ENCODE measurements at regions not wholly inside any gene's neighbourhood (a gene's known extent, or its start where the extent isn't known, plus 50 kb on each side); places are given as distances from the start of the nearest gene placed in this dataset.

DNA sequence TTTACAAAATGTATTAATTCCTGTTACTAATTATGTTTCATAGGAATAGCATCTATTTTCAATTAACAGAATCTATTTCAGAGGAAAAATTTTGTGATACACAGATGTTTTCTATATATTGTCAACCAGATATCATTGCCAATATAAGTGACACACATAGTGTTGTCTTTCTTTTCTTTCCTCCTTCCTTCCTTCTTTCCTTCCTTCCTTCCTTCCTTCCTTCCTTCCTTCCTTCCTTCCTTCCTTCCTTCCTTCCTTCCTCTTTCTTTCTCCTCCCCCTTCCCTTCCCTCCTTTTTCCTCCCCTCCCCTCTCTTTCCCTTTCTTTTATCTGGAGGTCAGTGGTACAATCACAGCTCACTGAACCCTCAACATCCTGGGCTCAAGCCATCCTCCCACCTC lies 146.5 kb upstream of the DSEL start:
- H3K4me3 Mint-ChIP-seq (ENCODE audit: low read depth), result no peak overlapping the region
- H3K4me1 Mint-ChIP-seq (ENCODE audit: low read depth), result no peaks in the 10 kb centered on the region
- H3K36me3 Mint-ChIP-seq (ENCODE audit: low read depth), result no peaks in the 10 kb centered on the region
- H3K9me3 Mint-ChIP-seq, result no peaks in the 10 kb centered on the region
- H3K27ac Mint-ChIP-seq, result no peak overlapping the region
- DNase-seq (ENCODE audit: low spot score), result no peak
- intact Hi-C loops (cut with micrococcal nuclease), result no loop called here
- H3K27me3 Mint-ChIP-seq (ENCODE audit: low read depth), result no peaks in the 10 kb centered on the region

GRCh38 chr18:67661555-67661954 lies 145.0 kb upstream of the DSEL start:
- Mint-ChIP-seq H3K9me3 (no peaks in the 10 kb centered on the region), H3K27me3 (ENCODE audit: low read depth) (no peaks in the 10 kb centered on the region), H3K4me3 (ENCODE audit: low read depth) (no peak overlapping the region), H3K27ac (no peak overlapping the region), H3K4me1 (ENCODE audit: low read depth) (no peaks in the 10 kb centered on the region), H3K36me3 (ENCODE audit: low read depth) (no peaks in the 10 kb centered on the region)
- intact Hi-C loops (cut with micrococcal nuclease), result no loop called here
- DNase-seq (ENCODE audit: low spot score), result no peak

- Mint-ChIP-seq H3K4me3 (ENCODE audit: low read depth) (no peak overlapping the region), H3K27ac (no peak overlapping the region)
- intact Hi-C loops (cut with micrococcal nuclease), result no loop called here
These were observed 137.6 kb upstream of the DSEL start for GRCh38 chr18:67654101-67654500.

DNA sequence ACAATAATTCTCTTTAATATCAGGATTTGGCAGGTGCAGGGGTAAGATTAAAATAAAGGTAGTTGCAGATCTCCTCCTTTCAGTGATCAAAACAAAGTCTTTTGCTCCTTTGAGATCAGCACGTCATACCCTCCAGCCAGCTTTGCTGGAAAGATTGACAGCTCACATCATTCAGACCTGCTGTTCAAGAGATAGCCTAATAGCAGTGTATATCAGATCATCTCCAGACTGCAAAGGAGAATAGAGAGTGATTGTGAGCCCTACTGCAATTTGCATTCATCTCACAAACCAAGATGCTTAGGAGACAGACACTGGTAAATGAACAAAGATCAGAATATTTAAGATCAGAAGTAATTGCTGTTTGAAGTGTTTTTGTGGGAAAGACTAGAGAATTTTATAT lies 135.8 kb upstream of the DSEL start:
- Mint-ChIP-seq H3K4me1 (ENCODE audit: low read depth) (no peaks in the 10 kb centered on the region), H3K27ac (no peak overlapping the region), H3K9me3 (no peaks in the 10 kb centered on the region), H3K4me3 (ENCODE audit: low read depth) (no peak overlapping the region), H3K27me3 (ENCODE audit: low read depth) (no peaks in the 10 kb centered on the region), H3K36me3 (ENCODE audit: low read depth) (no peaks in the 10 kb centered on the region)
- DNase-seq (ENCODE audit: low spot score), result no peak
- intact Hi-C loops (cut with micrococcal nuclease), result no loop called here

More at GRCh38 chr18:67654101-67654500, 137.6 kb upstream of the DSEL start:
- no peak for DNase-seq (ENCODE audit: low spot score)
- Mint-ChIP-seq H3K4me1 (ENCODE audit: low read depth) (no peaks in the 10 kb centered on the region), H3K36me3 (ENCODE audit: low read depth) (no peaks in the 10 kb centered on the region), H3K27me3 (ENCODE audit: low read depth) (no peaks in the 10 kb centered on the region), H3K9me3 (no peaks in the 10 kb centered on the region)

DNA sequence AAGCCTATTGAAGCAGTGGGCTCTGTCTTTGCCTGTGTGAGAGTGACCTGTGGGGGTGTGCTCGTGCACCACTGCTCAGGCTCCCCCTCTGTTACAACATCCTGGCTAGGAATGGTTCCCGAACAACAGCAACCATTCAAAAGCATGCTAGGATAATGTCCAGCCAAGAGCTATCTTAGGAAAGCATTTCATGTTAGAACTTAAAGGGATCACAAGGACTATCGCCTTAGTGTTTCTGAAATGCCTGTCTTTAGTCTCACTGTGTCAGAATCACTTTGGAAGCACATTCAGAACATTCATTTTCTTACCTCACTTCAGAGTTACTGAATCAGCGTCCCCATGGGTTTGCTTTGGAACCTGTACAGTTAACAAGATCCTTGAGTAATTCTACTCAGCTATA lies 134.9 kb upstream of the DSEL start:
- Mint-ChIP-seq H3K9me3 (no peaks in the 10 kb centered on the region), H3K4me3 (ENCODE audit: low read depth) (no peak overlapping the region), H3K4me1 (ENCODE audit: low read depth) (no peaks in the 10 kb centered on the region), H3K27me3 (ENCODE audit: low read depth) (no peaks in the 10 kb centered on the region), H3K27ac (no peak overlapping the region), H3K36me3 (ENCODE audit: low read depth) (no peaks in the 10 kb centered on the region)
- intact Hi-C loops (cut with micrococcal nuclease), result no loop called here
- no peak for DNase-seq (ENCODE audit: low spot score)

GRCh38 chr18:67650686-67651385 lies 134.3 kb upstream of the DSEL start:
- H3K36me3 Mint-ChIP-seq (ENCODE audit: low read depth), result no peaks in the 10 kb centered on the region

GRCh38 chr18:67646890-67647289 lies 130.4 kb upstream of the DSEL start:
- Mint-ChIP-seq H3K27ac (no peak overlapping the region), H3K4me3 (ENCODE audit: low read depth) (no peak overlapping the region), H3K27me3 (ENCODE audit: low read depth) (no peaks in the 10 kb centered on the region), H3K4me1 (ENCODE audit: low read depth) (no peaks in the 10 kb centered on the region), H3K9me3 (no peaks in the 10 kb centered on the region), H3K36me3 (ENCODE audit: low read depth) (no peaks in the 10 kb centered on the region)
- DNase-seq (ENCODE audit: low spot score), result no peak
- intact Hi-C loops (cut with micrococcal nuclease), result no loop called here

More at GRCh38 chr18:67650686-67651385, 134.3 kb upstream of the DSEL start:
- no peaks in the 10 kb centered on the region for H3K9me3 Mint-ChIP-seq
- no peak for DNase-seq (ENCODE audit: low spot score)
- H3K27me3 Mint-ChIP-seq (ENCODE audit: low read depth), result no peaks in the 10 kb centered on the region
- intact Hi-C loops (cut with micrococcal nuclease), result no loop called here
- no peak overlapping the region for H3K27ac Mint-ChIP-seq
- no peaks in the 10 kb centered on the region for H3K4me1 Mint-ChIP-seq (ENCODE audit: low read depth)
- no peak overlapping the region for H3K4me3 Mint-ChIP-seq (ENCODE audit: low read depth)

DNA sequence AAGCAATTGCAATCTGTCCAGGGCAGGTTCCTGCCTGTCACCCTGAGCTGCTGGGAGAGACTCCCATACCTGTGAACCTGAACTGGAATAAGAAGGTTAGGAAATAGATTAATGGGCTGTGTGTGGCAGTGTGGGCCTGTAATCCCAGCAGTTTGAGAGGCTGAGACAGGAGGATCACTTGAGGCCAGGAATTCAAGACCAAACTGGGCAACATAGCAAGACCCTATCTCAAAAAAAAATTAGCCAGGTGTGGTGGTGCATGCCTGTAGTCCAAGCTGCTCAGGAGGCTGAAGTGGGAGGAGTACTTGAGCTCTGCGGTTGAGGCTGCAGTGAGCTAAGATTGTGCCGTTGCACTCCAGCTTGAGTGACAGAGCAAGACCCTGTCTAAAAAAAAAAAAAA lies 127.7 kb upstream of the DSEL start:
- DNase-seq (ENCODE audit: low spot score), result no peak
- Mint-ChIP-seq H3K27ac (no peak overlapping the region), H3K27me3 (ENCODE audit: low read depth) (no peaks in the 10 kb centered on the region), H3K36me3 (ENCODE audit: low read depth) (no peaks in the 10 kb centered on the region), H3K4me1 (ENCODE audit: low read depth) (no peaks in the 10 kb centered on the region), H3K9me3 (no peaks in the 10 kb centered on the region), H3K4me3 (ENCODE audit: low read depth) (no peak overlapping the region)
- intact Hi-C loops (cut with micrococcal nuclease), result no loop called here

GRCh38 chr18:67639872-67640271 lies 123.4 kb upstream of the DSEL start:
- H3K4me1 Mint-ChIP-seq (ENCODE audit: low read depth), result no peaks in the 10 kb centered on the region
- H3K4me3 Mint-ChIP-seq (ENCODE audit: low read depth), result no peak overlapping the region
- H3K36me3 Mint-ChIP-seq (ENCODE audit: low read depth), result no peaks in the 10 kb centered on the region
- no peak overlapping the region for H3K27ac Mint-ChIP-seq
- no peaks in the 10 kb centered on the region for H3K27me3 Mint-ChIP-seq (ENCODE audit: low read depth)
- DNase-seq (ENCODE audit: low spot score), result no peak
- no peaks in the 10 kb centered on the region for H3K9me3 Mint-ChIP-seq
- intact Hi-C loops (cut with micrococcal nuclease), result no loop called here

DNA sequence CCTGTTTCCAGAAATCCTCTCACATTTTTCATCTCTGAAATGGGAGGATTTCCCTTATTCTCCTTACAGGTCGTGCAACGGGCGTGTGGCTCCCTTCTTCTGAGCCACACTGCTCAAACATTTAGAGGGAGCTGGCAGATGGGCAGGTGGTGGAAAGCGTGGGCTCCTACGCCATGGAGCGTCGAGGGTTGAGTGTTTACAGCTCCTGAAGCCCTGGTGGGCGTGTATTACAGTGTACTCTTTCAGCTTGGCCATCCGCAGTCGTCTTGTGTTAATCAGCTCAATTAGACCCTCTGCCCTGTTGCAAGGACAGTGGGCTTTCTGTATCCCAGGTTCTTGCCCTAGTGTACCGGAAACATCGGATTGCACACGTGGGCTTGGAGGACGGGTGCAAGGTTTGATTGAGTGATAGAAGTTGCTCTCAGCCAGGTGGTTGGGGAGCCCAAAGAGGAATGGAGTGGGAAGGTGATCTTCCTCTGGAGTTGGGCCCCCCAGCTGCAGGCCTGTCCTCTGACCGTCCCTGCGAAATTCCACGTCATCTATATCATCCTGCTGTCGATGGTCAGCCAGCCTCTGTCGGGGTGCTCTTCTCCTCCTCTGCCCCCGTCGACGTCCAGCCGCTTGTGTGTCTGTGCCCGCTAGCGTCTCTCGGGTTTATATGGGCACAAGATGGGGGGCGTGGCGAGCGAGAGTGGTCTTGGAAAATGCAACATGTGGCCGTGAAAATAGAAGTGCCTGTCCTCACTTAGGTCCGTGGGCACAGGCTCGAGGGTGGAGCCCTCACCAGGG lies 120.3 kb upstream of the DSEL start:
- H3K36me3 Mint-ChIP-seq (ENCODE audit: low read depth), result no peaks in the 10 kb centered on the region
- H3K27me3 Mint-ChIP-seq (ENCODE audit: low read depth), result no peaks in the 10 kb centered on the region
- no peaks in the 10 kb centered on the region for H3K9me3 Mint-ChIP-seq
- H3K27ac Mint-ChIP-seq, result no peak overlapping the region
- DNase-seq (ENCODE audit: low spot score), result no peak
- no peak overlapping the region for H3K4me3 Mint-ChIP-seq (ENCODE audit: low read depth)
- no peaks in the 10 kb centered on the region for H3K4me1 Mint-ChIP-seq (ENCODE audit: low read depth)
- intact Hi-C loops (cut with micrococcal nuclease), result no loop called here

DNA sequence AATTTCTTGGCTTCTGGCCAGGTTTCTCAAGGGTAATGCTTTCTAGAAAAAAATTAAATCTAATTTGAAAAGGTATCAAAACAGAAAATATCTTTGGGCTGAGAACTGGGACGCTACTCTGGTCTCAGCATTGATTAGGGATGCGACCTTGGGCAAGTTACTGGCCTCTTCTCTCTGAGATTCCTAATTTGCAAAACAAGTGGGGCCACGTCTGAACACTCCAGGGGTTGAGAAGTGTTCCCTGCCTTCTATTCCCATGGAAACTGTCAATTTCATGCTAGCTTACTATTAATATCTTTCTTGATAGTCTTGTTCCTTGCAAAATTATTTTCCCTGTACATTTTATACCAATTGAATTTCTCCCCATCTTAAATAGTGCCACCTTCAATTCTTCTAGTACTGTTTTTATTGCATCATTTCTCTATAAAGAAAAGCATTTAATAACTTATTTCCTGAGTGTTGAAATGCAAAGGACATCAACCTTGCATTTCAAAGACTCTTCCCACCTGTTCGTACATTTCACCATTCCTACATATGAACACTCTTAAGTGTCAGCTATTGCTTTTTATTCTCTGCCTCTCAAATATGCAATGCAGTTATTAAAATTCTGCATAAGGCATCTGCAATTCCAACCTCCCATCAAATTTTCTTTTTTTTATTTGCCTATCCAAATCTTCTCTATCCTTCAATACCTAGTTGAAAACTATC lies 118.3 kb upstream of the DSEL start:
- Mint-ChIP-seq H3K4me3 (ENCODE audit: low read depth) (no peak overlapping the region), H3K27me3 (ENCODE audit: low read depth) (no peaks in the 10 kb centered on the region), H3K4me1 (ENCODE audit: low read depth) (no peaks in the 10 kb centered on the region), H3K36me3 (ENCODE audit: low read depth) (no peaks in the 10 kb centered on the region), H3K9me3 (no peaks in the 10 kb centered on the region), H3K27ac (no peak overlapping the region)
- intact Hi-C loops (cut with micrococcal nuclease), result no loop called here
- DNase-seq (ENCODE audit: low spot score), result no peak

DNA sequence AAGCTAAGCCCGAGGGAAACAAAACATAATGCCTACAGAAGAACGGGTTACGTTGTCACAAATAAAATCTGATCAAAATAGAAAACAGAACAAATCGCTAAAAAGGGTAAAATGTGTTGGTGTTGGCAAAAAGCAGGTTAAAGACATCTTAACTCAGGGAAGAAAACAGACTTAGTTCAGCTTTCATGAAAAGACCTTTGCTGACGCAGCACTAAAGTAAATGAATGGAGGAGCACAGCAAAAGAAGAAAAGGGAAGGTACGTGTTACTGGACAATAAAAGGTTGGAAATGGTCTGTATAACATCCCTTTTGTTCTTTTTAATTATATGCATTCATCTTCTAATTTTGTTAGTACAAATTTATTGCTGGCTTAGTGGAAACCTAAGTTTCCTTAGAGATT lies 117.4 kb upstream of the DSEL start:
- no peaks in the 10 kb centered on the region for H3K4me1 Mint-ChIP-seq (ENCODE audit: low read depth)
- intact Hi-C loops (cut with micrococcal nuclease), result no loop called here
- H3K27me3 Mint-ChIP-seq (ENCODE audit: low read depth), result no peaks in the 10 kb centered on the region
- no peaks in the 10 kb centered on the region for H3K36me3 Mint-ChIP-seq (ENCODE audit: low read depth)
- H3K4me3 Mint-ChIP-seq (ENCODE audit: low read depth), result no peak overlapping the region
- no peak for DNase-seq (ENCODE audit: low spot score)
- H3K27ac Mint-ChIP-seq, result no peak overlapping the region
- no peaks in the 10 kb centered on the region for H3K9me3 Mint-ChIP-seq

DNA sequence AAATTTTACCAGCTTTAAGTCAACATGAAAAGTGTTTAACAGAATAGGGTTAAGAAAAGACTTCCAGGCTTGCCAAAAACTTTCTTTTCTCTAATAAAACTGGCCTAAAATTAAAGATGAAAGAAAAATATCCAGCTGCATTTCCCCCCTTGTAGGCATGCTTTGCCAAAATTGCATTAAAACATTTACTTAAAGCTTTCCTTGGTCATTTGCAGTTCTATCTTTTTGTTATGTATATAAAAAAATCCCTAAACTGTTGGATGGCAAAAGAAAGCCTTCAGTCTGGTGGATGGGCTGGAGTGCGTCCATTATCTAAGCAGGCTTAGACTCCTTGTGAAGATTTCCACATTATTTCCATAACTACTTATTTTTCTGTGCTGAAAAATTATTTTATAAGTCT lies 105.4 kb upstream of the DSEL start:
- H3K36me3 Mint-ChIP-seq (ENCODE audit: low read depth), result no peaks in the 10 kb centered on the region
- H3K27me3 Mint-ChIP-seq (ENCODE audit: low read depth), result no peaks in the 10 kb centered on the region
- no peaks in the 10 kb centered on the region for H3K9me3 Mint-ChIP-seq
- no peak overlapping the region for H3K27ac Mint-ChIP-seq
- intact Hi-C loops (cut with micrococcal nuclease), result no loop called here
- no peak for DNase-seq (ENCODE audit: low spot score)
- no peak overlapping the region for H3K4me3 Mint-ChIP-seq (ENCODE audit: low read depth)
- no peaks in the 10 kb centered on the region for H3K4me1 Mint-ChIP-seq (ENCODE audit: low read depth)

Measured in activated T-helper 2 cell treated with anti-CD3 and anti-CD28 coated beads, Interferon-gamma antibody, Interleukin-2, Interleukin-4, amounts not matched to agents 10 μg/mL and 5 μg/mL and 100 μg/mL, durations not matched to agents 14 hours and 24 hours and 36 hours (primary cell).